ENCODE measurements at regions not wholly inside any gene's neighbourhood (a gene's known extent, or its start where the extent isn't known, plus 50 kb on each side); places are given as distances from the start of the nearest gene placed in this dataset.

DNA sequence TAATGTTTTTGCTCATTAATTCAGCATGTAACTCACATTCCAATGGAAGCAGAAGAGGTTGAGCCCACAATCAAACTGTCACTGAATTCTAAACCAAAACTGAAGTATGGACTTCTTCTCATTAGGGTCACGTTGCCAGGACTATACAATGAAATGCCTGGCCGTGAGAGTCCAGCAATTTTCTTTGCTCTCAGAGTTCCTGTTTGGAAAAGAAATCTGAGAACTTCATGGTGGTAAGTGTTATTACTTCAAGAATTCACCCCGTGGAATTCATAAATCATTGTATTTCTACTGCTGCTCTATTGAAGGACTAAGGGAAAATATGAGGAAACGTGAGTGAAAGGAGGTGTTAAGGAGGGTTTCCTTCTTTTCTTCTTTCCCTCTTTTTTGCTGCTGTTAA is 441.8 kb upstream of the AKR1E2 start:
- TF ChIP-seq, protein P1, sequence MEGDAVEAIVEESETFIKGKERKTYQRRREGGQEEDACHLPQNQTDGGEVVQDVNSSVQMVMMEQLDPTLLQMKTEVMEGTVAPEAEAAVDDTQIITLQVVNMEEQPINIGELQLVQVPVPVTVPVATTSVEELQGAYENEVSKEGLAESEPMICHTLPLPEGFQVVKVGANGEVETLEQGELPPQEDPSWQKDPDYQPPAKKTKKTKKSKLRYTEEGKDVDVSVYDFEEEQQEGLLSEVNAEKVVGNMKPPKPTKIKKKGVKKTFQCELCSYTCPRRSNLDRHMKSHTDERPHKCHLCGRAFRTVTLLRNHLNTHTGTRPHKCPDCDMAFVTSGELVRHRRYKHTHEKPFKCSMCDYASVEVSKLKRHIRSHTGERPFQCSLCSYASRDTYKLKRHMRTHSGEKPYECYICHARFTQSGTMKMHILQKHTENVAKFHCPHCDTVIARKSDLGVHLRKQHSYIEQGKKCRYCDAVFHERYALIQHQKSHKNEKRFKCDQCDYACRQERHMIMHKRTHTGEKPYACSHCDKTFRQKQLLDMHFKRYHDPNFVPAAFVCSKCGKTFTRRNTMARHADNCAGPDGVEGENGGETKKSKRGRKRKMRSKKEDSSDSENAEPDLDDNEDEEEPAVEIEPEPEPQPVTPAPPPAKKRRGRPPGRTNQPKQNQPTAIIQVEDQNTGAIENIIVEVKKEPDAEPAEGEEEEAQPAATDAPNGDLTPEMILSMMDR (IDR thresholded peaks at IDR 0.05), result no peak
- TF ChIP-seq POLR2A (IDR thresholded peaks at IDR 0.05), result no peak

All from testis (tissue), 2 donors.